Loucy (cell line): ENCODE measurements at regions not wholly inside any gene's neighbourhood (a gene's known extent, or its start where the extent isn't known, plus 50 kb on each side); places are given as distances from the start of the nearest gene placed in this dataset.

Experiments used
- EZH2phosphoT487 ChIP-seq: fragments of 200-600 bp; IDR thresholded peaks from 2 replicates; pipeline ENCODE4 v1.6.1; 2018; ENCODE audit warnings: antibody characterized with exemption, mild to moderate bottlenecking, moderate library complexity, borderline replicate concordance
- TF ChIP-seq, protein P1 (sequence below): fragments of 200-600 bp; sonication (generic); conservative IDR thresholded peaks from 2 replicates; pipeline ENCODE4 v1.5.1; 2014; ENCODE audit warnings: mild to moderate bottlenecking, antibody characterized with exemption, low read length

DNA sequence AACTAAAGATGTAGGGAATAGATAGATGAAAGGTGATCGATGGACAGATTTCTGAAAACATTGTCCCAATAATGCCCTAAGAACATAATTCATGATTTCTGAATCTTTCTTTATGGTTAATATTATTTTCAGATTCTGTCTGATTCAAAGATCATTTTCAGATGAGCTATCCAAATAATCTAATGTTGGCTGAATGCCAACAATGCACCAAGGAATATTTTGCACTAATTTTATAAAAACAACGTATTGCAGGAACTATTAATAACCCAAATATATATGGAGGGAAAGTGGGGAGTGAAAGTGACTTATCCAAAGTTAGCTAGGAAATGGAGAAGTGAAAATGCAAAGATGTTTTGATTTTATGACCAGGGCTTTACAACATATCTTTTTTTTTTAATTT is 1675.5 kb downstream of the STIM2 start:
- TF ChIP-seq, protein P1, sequence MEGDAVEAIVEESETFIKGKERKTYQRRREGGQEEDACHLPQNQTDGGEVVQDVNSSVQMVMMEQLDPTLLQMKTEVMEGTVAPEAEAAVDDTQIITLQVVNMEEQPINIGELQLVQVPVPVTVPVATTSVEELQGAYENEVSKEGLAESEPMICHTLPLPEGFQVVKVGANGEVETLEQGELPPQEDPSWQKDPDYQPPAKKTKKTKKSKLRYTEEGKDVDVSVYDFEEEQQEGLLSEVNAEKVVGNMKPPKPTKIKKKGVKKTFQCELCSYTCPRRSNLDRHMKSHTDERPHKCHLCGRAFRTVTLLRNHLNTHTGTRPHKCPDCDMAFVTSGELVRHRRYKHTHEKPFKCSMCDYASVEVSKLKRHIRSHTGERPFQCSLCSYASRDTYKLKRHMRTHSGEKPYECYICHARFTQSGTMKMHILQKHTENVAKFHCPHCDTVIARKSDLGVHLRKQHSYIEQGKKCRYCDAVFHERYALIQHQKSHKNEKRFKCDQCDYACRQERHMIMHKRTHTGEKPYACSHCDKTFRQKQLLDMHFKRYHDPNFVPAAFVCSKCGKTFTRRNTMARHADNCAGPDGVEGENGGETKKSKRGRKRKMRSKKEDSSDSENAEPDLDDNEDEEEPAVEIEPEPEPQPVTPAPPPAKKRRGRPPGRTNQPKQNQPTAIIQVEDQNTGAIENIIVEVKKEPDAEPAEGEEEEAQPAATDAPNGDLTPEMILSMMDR, result no peak
- TF ChIP-seq EZH2phosphoT487, result no peak
